Heart left ventricle (tissue), 16 donors: ENCODE measurements at regions not wholly inside any gene's neighbourhood (a gene's known extent, or its start where the extent isn't known, plus 50 kb on each side); places are given as distances from the start of the nearest gene placed in this dataset.

Experiments
- ATAC-seq, 4 donors: fragments of 200-7000 bp; cut with Tn5 transposase; one replicate each; pipeline ENCODE4 v1.9.1; 2020 to 2022; ENCODE audit warnings: moderate library complexity in 4 of 4, mild to moderate bottlenecking in 3 of 4, moderate number of reproducible peaks in 1 of 4
- DNase-seq, 5 donors: peaks; one replicate each; pipeline ENCODE4 v3.0.0-alpha.2; 2020
- H3K27ac ChIP-seq, 12 donors: fragments of 200-600 bp; sonication (generic) in 4 of 12; one replicate each; pipeline versions ENCODE4 v1.5.0 to v1.8.0; 2016 to 2022; ENCODE audit warnings: mild to moderate bottlenecking in 2 of 12
- H3K27me3 ChIP-seq, 9 donors: fragments of 200-600 bp; sonication (generic) in 2 of 9; one replicate each; pipeline versions ENCODE4 v1.5.1 to v1.8.0; 2016 to 2022; ENCODE audit warnings: mild to moderate bottlenecking in 3 of 9
- H3K36me3 ChIP-seq, 9 donors: fragments of 200-600 bp; sonication (generic) in 2 of 9; one replicate each; pipeline versions ENCODE4 v1.5.0 to v1.8.0; 2018 to 2022; ENCODE audit warnings: mild to moderate bottlenecking in 2 of 9
- H3K4me1 ChIP-seq, 12 donors: fragments of 200-600 bp; sonication (generic) in 4 of 12; one replicate each; pipeline versions ENCODE4 v1.5.0 to v1.8.0; 2016 to 2022; ENCODE audit warnings: mild to moderate bottlenecking in 3 of 12
- H3K4me3 ChIP-seq, 12 donors: fragments of 200-600 bp; sonication (generic) in 4 of 12; one replicate each; pipeline versions ENCODE4 v1.5.0 to v1.8.0; 2017 to 2022; ENCODE audit warnings: mild to moderate bottlenecking in 9 of 12, moderate library complexity in 4 of 12
- H3K9me3 ChIP-seq, 12 donors: fragments of 200-600 bp; sonication (generic) in 4 of 12; one replicate each; pipeline versions ENCODE4 v1.5.0 to v1.8.0; 2016 to 2022; ENCODE audit warnings: mild to moderate bottlenecking in 1 of 12
- CTCF ChIP-seq, 12 donors: fragments of 200-600 bp; sonication (generic) in 4 of 12; IDR thresholded peaks; one replicate each; pipeline versions ENCODE4 v1.5.0 to v1.8.0; 2018 to 2022; ENCODE audit warnings: antibody characterized with exemption in 12 of 12, mild to moderate bottlenecking in 5 of 12
- POLR2A ChIP-seq, 2 donors: fragments of 450-650 bp; IDR thresholded peaks; one replicate each; pipeline ENCODE4 v1.6.1; 2017; ENCODE audit warnings: antibody characterized with exemption in 2 of 2, mild to moderate bottlenecking in 2 of 2, moderate library complexity in 2 of 2
- WGBS, 4 donors: extraction: QIAGEN DNeasy Blood & Tissue Kit in 2 of 4; methylation state at CpG; one replicate each; pipeline versions ENCODE4 v1.1.5 to v1.1.7; 2013 to 2018; 5-methylcytosine and 5-hydroxymethylcytosine counted together
- intact Hi-C, 10 donors: fragments of 100-400 bp; cut with DNase I; formaldehyde crosslinking; loops; one replicate each; pipeline versions ENCODE4 v1.11.1 to v1.14.2; 2022
- donor health status: ischemic (EF 13 %, LVEDD 7.1; RV severe dilation, severe dysfunction).
- donor health status: healthy with polysubstance abuse.
- donor health status: DM: no; HTN: yes; CAD: no.
- donor health status: DM: no; HTN: no; CAD: no.
- donor health status: ischemic (EF 25% LVEDD 6.9; RV normal size, moderate dysfunction).
- donor health status: ischemic (EF 25% LVEDD 5.7; RV mildly dilated, moderate dysfunction).
- donor health status: healthy.
- donor health status: DM: yes; HTN: yes; CAD: no.
- donor health status: ischemic (EF 35%, LVEDD 5.7; RV mildly dilated, moderate dysfunction).
- donor health status: nonischemic (EF 11% LVEDD 7.7; RV severe dilation, severe dysfunction).
- donor health status: DM: yes; HTN: yes; CAD: no.
- donor health status: PGD.
- donor health status: ischemic (EF 29% LVEDD 5.4; RV normal size, mild dysfunction).
- donor health status: nonischemic (EF 23%, LVEDD 6.1; RV moderate dilation, normal function).

GRCh38 chr5:21672911-21673310 lies 1180.2 kb downstream of the CDH12 start:
- DNase-seq: no peak

GRCh38 chr5:21672360-21672759 lies 1180.8 kb downstream of the CDH12 start:
- ATAC-seq: no peak
- no peaks in the 10 kb centered on the region for H3K36me3 ChIP-seq

More at GRCh38 chr5:21672911-21673310, 1180.2 kb downstream of the CDH12 start:
- H3K36me3 ChIP-seq: no peaks in the 10 kb centered on the region
- H3K4me1 ChIP-seq: no peaks in the 10 kb centered on the region
- H3K9me3 ChIP-seq: no peaks in the 10 kb centered on the region
- no peak overlapping the region for H3K4me3 ChIP-seq
- no peaks in the 10 kb centered on the region for H3K27me3 ChIP-seq
- intact Hi-C loops: no loop called here
- TF ChIP-seq POLR2A (IDR thresholded peaks at IDR 0.05): no peak
- no peak for TF ChIP-seq CTCF (IDR thresholded peaks at IDR 0.05)
- H3K27ac ChIP-seq: no peak overlapping the region
- no peak for ATAC-seq
- WGBS, 4 donors: 60 to 84% (median 73%) methylated on average over 1 of the region's 1 CpG

GRCh38 chr5:21665524-21665923 lies 1187.6 kb downstream of the CDH12 start:
- no peak overlapping the region for H3K27ac ChIP-seq
- no peak for ATAC-seq
- WGBS, 4 donors: 31 to 70% (median 64%) methylated on average over 2 of the region's 2 CpGs
- H3K4me3 ChIP-seq: no peak overlapping the region
- no peaks in the 10 kb centered on the region for H3K27me3 ChIP-seq
- DNase-seq: no peak
- no peaks in the 10 kb centered on the region for H3K4me1 ChIP-seq
- H3K36me3 ChIP-seq: no peaks in the 10 kb centered on the region
- H3K9me3 ChIP-seq: peaks cover 0 to 3% (median 0%) of the 10 kb centered on the region in 12 donors
- intact Hi-C loops: no loop called here
- TF ChIP-seq CTCF (IDR thresholded peaks at IDR 0.05): no peak
- TF ChIP-seq POLR2A (IDR thresholded peaks at IDR 0.05): no peak

More at GRCh38 chr5:21672360-21672759, 1180.8 kb downstream of the CDH12 start:
- H3K27ac ChIP-seq: no peak overlapping the region
- no peaks in the 10 kb centered on the region for H3K9me3 ChIP-seq
- DNase-seq: no peak
- intact Hi-C loops: no loop called here
- TF ChIP-seq CTCF (IDR thresholded peaks at IDR 0.05) (no peak), POLR2A (IDR thresholded peaks at IDR 0.05) (no peak)
- H3K27me3 ChIP-seq: no peaks in the 10 kb centered on the region
- H3K4me3 ChIP-seq: no peak overlapping the region
- no peaks in the 10 kb centered on the region for H3K4me1 ChIP-seq

- Histone ChIP-seq H3K4me3 (no peak overlapping the region), H3K9me3 (peaks cover 0 to 3% (median 0%) of the 10 kb centered on the region in 12 donors), H3K27ac (no peak overlapping the region), H3K27me3 (no peaks in the 10 kb centered on the region), H3K4me1 (no peaks in the 10 kb centered on the region), H3K36me3 (no peaks in the 10 kb centered on the region)
- intact Hi-C loops: no loop called here
- TF ChIP-seq POLR2A (IDR thresholded peaks at IDR 0.05): no peak
- TF ChIP-seq CTCF (IDR thresholded peaks at IDR 0.05): no peak
- DNase-seq: peak in 1 of 5 donors; percentile 47
- no peak for ATAC-seq
- 60 to 80% (median 71%) methylated on average over 2 of the region's 2 CpGs for WGBS, 4 donors
Measured at GRCh38 chr5:21663082-21663481, 1190.1 kb downstream of the CDH12 start.
